Thyroid gland (tissue), 4 donors: ENCODE measurements at regions not wholly inside any gene's neighbourhood (a gene's known extent, or its start where the extent isn't known, plus 50 kb on each side); places are given as distances from the start of the nearest gene placed in this dataset.

ENCODE experiments used
- DNase-seq, 2 donors: peaks; one replicate each; pipeline ENCODE4 v3.0.0-alpha.2; 2019
- H3K27ac ChIP-seq, 3 donors: fragments of 200-600 bp; sonication (generic); 1 replicate in 2 of 3; 2 replicates in 1 of 3; pipeline ENCODE4 v1.5.1; 2016 to 2019; ENCODE audit warnings: mild to moderate bottlenecking in 1 of 3, moderate library complexity in 1 of 3
- H3K27me3 ChIP-seq: fragments of 200-600 bp; sonication (generic); one replicate; pipeline ENCODE4 v1.5.1; 2019
- H3K36me3 ChIP-seq, 2 donors: fragments of 200-600 bp; sonication (generic); one replicate each; pipeline ENCODE4 v1.5.1; 2016 to 2019
- H3K4me1 ChIP-seq, 2 donors: fragments of 200-600 bp; sonication (generic); one replicate each; pipeline ENCODE4 v1.5.1; 2017 to 2019
- H3K4me3 ChIP-seq, 3 donors: fragments of 200-600 bp; sonication (generic); replicated peaks in 1 of 3; 1 replicate in 2 of 3; 2 replicates in 1 of 3; pipeline ENCODE4 v1.5.1; 2016; ENCODE audit warnings: mild to moderate bottlenecking in 1 of 3
- H3K9me3 ChIP-seq: fragments of 200-600 bp; sonication (generic); one replicate; pipeline ENCODE4 v1.5.1; 2017
- POLR2A ChIP-seq, 2 donors: fragments of 450-650 bp; IDR thresholded peaks; one replicate each; pipeline ENCODE4 v1.6.1; 2017; ENCODE audit warnings: antibody characterized with exemption in 2 of 2, mild to moderate bottlenecking in 2 of 2, moderate library complexity in 1 of 2
- WGBS, 2 donors: methylation state at CpG; one replicate each; pipeline ENCODE4 v1.1.5; 2017; 5-methylcytosine and 5-hydroxymethylcytosine counted together
- intact Hi-C: fragments of 100-400 bp; cut with DNase I; formaldehyde crosslinking; loops from one replicate; pipeline ENCODE4 v1.15.1; 2023
- TF ChIP-seq, protein P1 (sequence below), 6 experiments: fragments of 200-600 bp in 3 of 6; fragments of 450-650 bp in 3 of 6; sonication (generic) in 3 of 6; IDR thresholded peaks; one replicate each; pipeline ENCODE4 v1.5.1; 2016 to 2019; ENCODE audit warnings: antibody characterized with exemption in 6 of 6, mild to moderate bottlenecking in 2 of 6, inconsistent platforms in 1 of 6, moderate library complexity in 1 of 6

- no peak overlapping the region for H3K27ac ChIP-seq
- DNase-seq: no peak
- H3K27me3 ChIP-seq: no peaks in the 10 kb centered on the region
- TF ChIP-seq, protein P1, sequence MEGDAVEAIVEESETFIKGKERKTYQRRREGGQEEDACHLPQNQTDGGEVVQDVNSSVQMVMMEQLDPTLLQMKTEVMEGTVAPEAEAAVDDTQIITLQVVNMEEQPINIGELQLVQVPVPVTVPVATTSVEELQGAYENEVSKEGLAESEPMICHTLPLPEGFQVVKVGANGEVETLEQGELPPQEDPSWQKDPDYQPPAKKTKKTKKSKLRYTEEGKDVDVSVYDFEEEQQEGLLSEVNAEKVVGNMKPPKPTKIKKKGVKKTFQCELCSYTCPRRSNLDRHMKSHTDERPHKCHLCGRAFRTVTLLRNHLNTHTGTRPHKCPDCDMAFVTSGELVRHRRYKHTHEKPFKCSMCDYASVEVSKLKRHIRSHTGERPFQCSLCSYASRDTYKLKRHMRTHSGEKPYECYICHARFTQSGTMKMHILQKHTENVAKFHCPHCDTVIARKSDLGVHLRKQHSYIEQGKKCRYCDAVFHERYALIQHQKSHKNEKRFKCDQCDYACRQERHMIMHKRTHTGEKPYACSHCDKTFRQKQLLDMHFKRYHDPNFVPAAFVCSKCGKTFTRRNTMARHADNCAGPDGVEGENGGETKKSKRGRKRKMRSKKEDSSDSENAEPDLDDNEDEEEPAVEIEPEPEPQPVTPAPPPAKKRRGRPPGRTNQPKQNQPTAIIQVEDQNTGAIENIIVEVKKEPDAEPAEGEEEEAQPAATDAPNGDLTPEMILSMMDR (IDR thresholded peaks at IDR 0.05): no peak
- no peak for TF ChIP-seq POLR2A (IDR thresholded peaks at IDR 0.05)
- H3K9me3 ChIP-seq: no peaks in the 10 kb centered on the region
- intact Hi-C loops: no loop called here
- no peaks in the 10 kb centered on the region for H3K36me3 ChIP-seq
- WGBS, 2 donors: 82 to 91% methylated on average over 3 of the region's 3 CpGs
- H3K4me1 ChIP-seq: no peaks in the 10 kb centered on the region
- no peak overlapping the region for H3K4me3 ChIP-seq
Measured at GRCh38 chr1:208616776-208617175, 372.6 kb upstream of the PLXNA2 start.

DNA sequence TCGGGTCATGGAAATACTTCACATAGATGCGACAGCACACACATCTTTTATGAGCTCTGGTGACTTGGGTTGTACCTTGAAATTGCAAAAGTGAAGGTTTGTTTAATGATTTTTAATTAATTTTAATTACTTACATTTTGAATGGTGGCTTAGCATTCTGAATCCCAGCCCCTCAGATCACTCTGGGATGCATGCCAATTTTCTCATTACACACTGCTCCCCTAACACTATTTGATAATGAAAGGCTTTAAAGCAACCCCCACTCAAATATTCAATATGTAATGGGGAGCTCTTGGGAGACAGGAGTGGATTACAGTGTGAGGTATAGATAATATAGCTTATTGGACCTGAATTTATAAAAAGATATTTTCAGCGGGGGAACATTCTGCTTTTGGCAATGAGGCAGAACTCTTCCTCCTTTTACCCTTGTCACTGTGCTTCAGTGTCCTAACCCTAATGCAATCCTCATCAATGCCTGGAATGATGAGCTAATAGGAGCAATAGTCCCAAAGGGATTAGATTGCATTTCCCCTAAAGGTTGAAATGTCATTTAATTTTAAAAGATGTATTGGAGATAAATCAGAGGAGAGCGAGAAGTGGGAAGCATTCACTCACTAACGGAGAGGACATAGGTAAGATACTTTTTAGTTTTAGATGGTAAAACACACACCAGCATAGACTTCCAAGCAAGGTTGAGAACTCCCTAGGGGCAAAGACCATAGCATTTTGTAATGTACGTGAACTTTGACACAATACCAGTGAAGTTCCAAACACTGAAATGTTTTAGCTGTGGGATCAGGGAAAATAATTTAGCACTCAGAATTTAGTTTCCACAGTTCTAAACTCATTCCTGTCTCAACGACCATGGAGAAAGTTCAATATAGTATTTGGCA lies 384.1 kb upstream of the PLXNA2 start:
- Histone ChIP-seq H3K4me3 (no peak overlapping the region), H3K9me3 (no peaks in the 10 kb centered on the region), H3K27me3 (no peaks in the 10 kb centered on the region), H3K27ac (no peak overlapping the region), H3K4me1 (no peaks in the 10 kb centered on the region), H3K36me3 (no peaks in the 10 kb centered on the region)
- no peak for DNase-seq
- TF ChIP-seq, protein P1 (IDR thresholded peaks at IDR 0.05): no peak
- TF ChIP-seq POLR2A (IDR thresholded peaks at IDR 0.05): no peak
- 92% methylated on average over 7 of the region's 7 CpGs for WGBS, 2 donors
- intact Hi-C loops: no loop called here

DNA sequence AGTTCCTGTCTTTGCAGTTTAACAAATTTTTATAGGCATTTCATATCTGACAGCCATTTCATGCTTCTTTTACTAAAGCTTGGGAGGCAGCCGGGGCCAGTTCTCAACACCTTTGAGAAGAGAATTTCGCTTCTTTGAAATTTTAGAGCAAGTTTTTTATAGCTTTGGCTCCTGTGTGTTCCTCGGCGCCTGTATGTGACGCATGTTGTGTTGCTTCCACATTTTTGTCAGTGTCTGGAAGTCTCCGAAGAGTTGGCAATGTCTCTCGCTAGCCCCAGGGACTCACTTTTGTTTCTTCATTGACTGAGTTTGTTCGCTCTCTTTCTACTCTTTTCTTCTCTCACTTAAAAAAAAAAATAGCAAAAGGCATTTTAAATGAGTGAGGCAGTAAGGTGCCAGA lies 386.9 kb upstream of the PLXNA2 start:
- no peaks in the 10 kb centered on the region for H3K27me3 ChIP-seq
- DNase-seq: no peak
- no peaks in the 10 kb centered on the region for H3K9me3 ChIP-seq
- TF ChIP-seq POLR2A (IDR thresholded peaks at IDR 0.05): no peak
- TF ChIP-seq, protein P1 (IDR thresholded peaks at IDR 0.05): no peak
- 79 to 82% methylated on average over 8 of the region's 8 CpGs for WGBS, 2 donors
- H3K36me3 ChIP-seq: no peaks in the 10 kb centered on the region
- H3K4me3 ChIP-seq: no peak overlapping the region
- H3K27ac ChIP-seq: no peak overlapping the region
- intact Hi-C loops: no loop called here
- no peaks in the 10 kb centered on the region for H3K4me1 ChIP-seq

DNA sequence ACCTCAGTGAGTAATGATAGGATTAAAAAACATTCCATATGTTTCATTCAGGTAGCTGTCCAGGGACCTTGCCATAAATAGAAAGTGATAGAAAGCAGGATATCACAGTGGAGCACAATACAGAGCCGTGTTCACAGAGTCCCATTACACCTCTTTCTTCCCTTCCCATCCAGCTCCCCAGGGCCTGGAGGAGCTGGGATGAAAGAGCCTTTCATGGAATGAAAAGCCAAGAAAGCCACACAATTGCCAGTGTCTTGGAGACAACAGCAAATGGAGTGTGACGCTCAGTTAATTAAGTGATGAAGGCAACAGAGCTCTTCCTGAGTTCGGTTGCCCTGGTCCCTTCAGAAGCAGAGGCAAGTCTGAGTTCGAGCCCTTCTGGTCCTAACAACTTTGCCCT lies 387.3 kb upstream of the PLXNA2 start:
- intact Hi-C loops: no loop called here
- WGBS, 2 donors: 73 to 75% methylated on average over 4 of the region's 4 CpGs
- no peak for DNase-seq
- Histone ChIP-seq H3K27me3 (no peaks in the 10 kb centered on the region), H3K9me3 (no peaks in the 10 kb centered on the region), H3K4me3 (no peak overlapping the region), H3K27ac (no peak overlapping the region), H3K4me1 (no peaks in the 10 kb centered on the region), H3K36me3 (no peaks in the 10 kb centered on the region)
- no peak for TF ChIP-seq POLR2A (IDR thresholded peaks at IDR 0.05)

GRCh38 chr1:208634346-208635140 lies 390.4 kb upstream of the PLXNA2 start:
- H3K27me3 ChIP-seq: no peaks in the 10 kb centered on the region
- WGBS, 2 donors: 90 to 92% methylated on average over 5 of the region's 5 CpGs
- H3K4me1 ChIP-seq: no peaks in the 10 kb centered on the region
- no peaks in the 10 kb centered on the region for H3K9me3 ChIP-seq
- H3K36me3 ChIP-seq: no peaks in the 10 kb centered on the region
- no peak overlapping the region for H3K4me3 ChIP-seq
- no peak for DNase-seq
- intact Hi-C loops: no loop called here
- TF ChIP-seq, protein P1 (IDR thresholded peaks at IDR 0.05): no peak
- TF ChIP-seq POLR2A (IDR thresholded peaks at IDR 0.05): no peak
- no peak overlapping the region for H3K27ac ChIP-seq
